ENCODE measurements at regions not wholly inside any gene's neighbourhood (a gene's known extent, or its start where the extent isn't known, plus 50 kb on each side); places are given as distances from the start of the nearest gene placed in this dataset.

GRCh38 chr7:35576031-35576573 is 118.8 kb downstream of the HERPUD2 start:
- TF ChIP-seq, protein P1, sequence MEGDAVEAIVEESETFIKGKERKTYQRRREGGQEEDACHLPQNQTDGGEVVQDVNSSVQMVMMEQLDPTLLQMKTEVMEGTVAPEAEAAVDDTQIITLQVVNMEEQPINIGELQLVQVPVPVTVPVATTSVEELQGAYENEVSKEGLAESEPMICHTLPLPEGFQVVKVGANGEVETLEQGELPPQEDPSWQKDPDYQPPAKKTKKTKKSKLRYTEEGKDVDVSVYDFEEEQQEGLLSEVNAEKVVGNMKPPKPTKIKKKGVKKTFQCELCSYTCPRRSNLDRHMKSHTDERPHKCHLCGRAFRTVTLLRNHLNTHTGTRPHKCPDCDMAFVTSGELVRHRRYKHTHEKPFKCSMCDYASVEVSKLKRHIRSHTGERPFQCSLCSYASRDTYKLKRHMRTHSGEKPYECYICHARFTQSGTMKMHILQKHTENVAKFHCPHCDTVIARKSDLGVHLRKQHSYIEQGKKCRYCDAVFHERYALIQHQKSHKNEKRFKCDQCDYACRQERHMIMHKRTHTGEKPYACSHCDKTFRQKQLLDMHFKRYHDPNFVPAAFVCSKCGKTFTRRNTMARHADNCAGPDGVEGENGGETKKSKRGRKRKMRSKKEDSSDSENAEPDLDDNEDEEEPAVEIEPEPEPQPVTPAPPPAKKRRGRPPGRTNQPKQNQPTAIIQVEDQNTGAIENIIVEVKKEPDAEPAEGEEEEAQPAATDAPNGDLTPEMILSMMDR (IDR thresholded peaks at IDR 0.05 in 2 of 3, conservative IDR thresholded peaks at IDR 0.05 in 1 of 3; ENCODE audit: insufficient read depth in 2 of 3, low read depth in 1 of 3, low read length in 3 of 3): no peak
- TF ChIP-seq XRCC5 (IDR thresholded peaks at IDR 0.05; ENCODE audit: low read depth, low read length) (no peak), ZNF143 (CRISPR knock-in tag; IDR thresholded peaks at IDR 0.05) (no peak), EGR1 (conservative IDR thresholded peaks at IDR 0.05) (no peak), ZNF12 (CRISPR knock-in tag; IDR thresholded peaks at IDR 0.05) (no peak), ZNF274 (IDR thresholded peaks at IDR 0.05; ENCODE audit: borderline replicate concordance, low read depth, low read length) (no peak), CBX5 (IDR thresholded peaks at IDR 0.05; ENCODE audit: borderline replicate concordance, low read depth) (no peak), ADNP (tag; IDR thresholded peaks at IDR 0.05) (no peak)
- TF ChIP-seq, protein P2, sequence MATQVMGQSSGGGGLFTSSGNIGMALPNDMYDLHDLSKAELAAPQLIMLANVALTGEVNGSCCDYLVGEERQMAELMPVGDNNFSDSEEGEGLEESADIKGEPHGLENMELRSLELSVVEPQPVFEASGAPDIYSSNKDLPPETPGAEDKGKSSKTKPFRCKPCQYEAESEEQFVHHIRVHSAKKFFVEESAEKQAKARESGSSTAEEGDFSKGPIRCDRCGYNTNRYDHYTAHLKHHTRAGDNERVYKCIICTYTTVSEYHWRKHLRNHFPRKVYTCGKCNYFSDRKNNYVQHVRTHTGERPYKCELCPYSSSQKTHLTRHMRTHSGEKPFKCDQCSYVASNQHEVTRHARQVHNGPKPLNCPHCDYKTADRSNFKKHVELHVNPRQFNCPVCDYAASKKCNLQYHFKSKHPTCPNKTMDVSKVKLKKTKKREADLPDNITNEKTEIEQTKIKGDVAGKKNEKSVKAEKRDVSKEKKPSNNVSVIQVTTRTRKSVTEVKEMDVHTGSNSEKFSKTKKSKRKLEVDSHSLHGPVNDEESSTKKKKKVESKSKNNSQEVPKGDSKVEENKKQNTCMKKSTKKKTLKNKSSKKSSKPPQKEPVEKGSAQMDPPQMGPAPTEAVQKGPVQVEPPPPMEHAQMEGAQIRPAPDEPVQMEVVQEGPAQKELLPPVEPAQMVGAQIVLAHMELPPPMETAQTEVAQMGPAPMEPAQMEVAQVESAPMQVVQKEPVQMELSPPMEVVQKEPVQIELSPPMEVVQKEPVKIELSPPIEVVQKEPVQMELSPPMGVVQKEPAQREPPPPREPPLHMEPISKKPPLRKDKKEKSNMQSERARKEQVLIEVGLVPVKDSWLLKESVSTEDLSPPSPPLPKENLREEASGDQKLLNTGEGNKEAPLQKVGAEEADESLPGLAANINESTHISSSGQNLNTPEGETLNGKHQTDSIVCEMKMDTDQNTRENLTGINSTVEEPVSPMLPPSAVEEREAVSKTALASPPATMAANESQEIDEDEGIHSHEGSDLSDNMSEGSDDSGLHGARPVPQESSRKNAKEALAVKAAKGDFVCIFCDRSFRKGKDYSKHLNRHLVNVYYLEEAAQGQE (IDR thresholded peaks at IDR 0.05; ENCODE audit: borderline replicate concordance): no peak
- TF ChIP-seq, protein P2 (CRISPR knock-in tag; IDR thresholded peaks at IDR 0.05; ENCODE audit: low read depth): no peak
